SW 1271 (cell line): ENCODE measurements at regions not wholly inside any gene's neighbourhood (a gene's known extent, or its start where the extent isn't known, plus 50 kb on each side); places are given as distances from the start of the nearest gene placed in this dataset.

Experiments
- DNase-seq, 2 experiments: peaks; one replicate each; lab custom pipeline; 2025; lab: John Stamatoyannopoulos, UW

DNA sequence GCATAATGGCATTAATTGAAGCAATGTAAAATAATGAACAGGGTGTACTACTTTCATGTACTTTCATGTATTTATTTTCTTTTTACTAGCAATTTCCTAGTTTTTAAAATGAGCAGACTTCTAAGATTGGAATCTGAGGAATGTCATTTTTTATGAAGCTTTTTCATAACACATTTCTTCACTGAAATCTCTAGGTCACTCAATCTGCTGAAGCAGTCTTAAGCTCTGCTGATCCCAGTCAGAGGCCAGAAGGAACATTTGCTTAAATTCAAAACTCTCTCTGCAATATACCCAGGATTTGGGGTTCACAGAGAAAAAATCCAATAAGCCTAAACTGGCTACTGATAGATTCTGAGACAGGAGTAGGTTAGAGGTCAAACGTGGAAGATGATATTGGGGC is 73.6 kb upstream of the CNTN1 start:
- DNase-seq: no peak

DNA sequence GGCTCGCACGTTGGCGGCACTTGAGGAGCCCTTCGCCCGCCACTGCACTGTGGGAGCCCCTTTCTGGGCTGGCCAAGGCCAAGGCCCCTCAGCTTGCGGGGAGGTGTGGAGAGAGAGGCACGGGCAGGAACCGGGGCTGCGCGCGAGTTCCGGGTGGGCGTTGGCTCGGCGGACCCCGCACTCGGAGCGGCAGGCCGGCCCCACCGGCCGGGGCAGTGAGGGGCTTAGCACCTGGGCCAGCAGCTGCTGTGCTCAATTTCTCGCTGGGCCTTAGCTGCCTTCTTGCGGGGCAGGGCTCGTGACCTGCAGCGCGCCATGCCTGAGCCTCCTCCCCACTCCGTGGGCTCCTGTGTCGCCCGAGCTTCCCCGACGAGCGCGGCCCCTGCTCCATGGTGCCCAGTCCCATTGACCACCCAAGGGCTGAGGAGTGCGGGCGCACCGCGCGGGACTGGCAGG is 71.6 kb upstream of the CNTN1 start:
- DNase-seq: no peak

DNA sequence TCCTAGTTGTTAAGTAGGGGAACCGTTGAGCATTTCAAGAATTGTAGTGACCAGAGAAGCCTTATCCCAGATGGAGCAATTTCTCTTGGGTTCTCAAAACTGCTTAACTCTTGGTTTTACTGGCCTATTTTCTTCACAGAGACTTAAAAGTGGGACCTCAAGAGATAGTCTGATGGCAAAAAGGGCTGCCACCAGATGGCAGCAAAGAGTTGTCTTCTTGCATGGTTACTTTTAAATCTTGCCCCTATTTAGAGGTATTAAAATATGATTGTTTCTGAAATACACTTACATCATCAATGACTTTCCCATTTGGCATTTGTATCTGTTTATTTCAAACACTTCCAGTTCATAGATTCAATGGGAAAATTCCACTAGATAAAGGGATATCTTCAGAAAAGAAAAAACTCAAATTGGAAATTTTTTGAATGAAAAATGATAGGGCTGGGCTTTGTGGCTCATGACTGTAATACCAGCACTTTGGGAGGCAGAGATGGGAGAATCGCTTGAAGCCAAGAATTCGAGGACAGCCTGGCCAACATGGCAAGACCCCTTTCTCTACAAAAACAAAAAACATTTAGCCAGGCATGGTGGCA is 69.9 kb upstream of the CNTN1 start:
- DNase-seq: peak in 1 of 2 experiments; percentile 40

DNA sequence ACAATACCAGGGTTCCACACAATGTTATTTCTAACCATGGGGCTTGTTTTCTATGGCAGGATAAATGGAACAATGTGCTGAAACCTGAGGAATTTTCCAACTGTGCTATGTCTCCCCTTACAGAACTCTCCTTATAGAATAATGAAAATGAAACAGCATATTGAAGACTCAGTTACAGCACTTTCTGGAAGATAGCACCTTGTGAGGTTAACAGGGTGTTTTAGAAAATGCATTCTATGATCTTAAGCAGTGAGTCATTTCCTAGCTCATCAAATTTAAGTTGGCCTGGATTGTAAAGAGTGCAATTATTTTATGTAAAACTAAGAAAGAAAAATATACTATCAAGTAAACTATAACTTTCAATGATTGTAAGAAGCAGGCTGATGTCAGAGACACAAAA is 60.1 kb upstream of the CNTN1 start:
- no peak for DNase-seq

DNA sequence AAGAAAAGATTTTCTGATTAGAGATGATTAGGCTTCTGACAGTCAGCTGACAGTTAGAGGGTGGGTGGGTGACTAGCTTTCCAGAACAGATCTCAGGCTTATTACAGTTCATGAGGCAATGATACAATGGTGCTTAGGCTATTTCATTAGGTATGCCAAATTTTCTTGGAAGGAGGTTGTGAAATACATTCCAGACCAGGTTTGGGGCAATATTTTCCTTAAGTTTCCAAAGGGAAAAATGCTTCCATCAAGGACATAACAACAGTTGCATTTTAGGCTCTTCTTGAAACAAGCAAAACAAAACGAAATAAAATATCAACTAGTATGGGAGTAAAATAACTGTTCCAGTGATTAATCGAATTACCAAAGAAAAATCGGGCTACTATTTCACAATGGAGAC is 59.3 kb upstream of the CNTN1 start:
- DNase-seq: no peak

DNA sequence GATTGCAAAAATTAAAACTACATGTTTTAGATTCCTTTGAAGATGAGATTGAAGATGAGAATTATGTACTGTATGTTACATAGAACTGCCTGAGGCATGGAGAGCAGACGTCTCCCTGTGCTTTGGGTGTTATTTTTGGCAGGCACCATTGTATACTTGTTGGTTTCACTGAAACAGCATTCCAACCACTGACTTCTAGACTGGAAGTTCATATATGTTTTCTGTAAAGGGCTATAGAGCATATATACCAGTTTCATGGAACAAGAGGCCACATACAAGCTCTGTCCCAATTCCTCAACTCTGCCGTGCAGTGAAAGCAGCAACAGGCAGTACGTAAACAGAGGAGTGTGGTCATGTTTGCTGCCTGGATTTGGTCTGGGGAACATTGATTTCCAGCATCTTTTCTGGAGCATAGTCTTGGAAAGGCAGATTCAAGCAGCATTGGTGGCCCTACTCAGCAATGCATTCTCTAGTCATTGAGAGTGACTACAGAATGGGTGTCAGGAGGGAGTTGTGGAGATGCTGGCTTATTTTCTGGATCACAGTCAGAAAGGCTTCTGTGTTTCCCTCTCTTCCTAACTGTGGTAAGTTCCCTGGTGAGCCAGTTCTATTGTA is 57.6 kb upstream of the CNTN1 start:
- DNase-seq: no peak

DNA sequence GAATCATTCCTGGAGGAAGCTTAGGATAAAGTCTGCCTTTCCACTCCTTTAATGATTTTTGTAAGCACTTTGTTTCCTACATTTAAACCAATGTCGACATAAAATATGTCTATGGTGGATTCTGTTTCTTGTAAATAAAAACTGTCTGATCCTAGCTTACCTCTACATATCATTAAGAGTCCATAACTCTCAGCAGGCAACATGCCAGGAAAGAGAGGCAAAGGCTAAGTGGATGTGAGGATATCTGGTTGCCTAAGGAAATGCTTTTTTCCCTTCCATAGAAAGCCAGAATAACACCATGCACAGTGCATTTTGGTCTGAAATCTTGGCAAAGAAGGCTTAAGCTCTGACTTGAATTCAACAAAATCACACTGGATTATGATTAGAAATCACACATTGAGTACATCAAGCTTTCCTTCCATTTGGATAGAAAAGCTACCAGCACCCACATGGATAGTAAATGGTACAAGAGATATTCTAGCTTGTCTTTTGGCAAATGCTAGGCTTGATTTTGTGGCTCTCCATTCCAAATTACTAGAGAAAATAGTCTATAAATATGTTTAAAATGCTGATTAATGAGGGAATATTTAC is 57.0 kb upstream of the CNTN1 start:
- DNase-seq: no peak
